Forelimb muscle (tissue), 1 donor: ENCODE measurements at regions not wholly inside any gene's neighbourhood (a gene's known extent, or its start where the extent isn't known, plus 50 kb on each side); places are given as distances from the start of the nearest gene placed in this dataset.

ENCODE experiments used
- DNase-seq: peaks from one replicate; pipeline ENCODE4 v3.0.0-alpha.2; 2013; ENCODE audit warnings: low read depth

DNA sequence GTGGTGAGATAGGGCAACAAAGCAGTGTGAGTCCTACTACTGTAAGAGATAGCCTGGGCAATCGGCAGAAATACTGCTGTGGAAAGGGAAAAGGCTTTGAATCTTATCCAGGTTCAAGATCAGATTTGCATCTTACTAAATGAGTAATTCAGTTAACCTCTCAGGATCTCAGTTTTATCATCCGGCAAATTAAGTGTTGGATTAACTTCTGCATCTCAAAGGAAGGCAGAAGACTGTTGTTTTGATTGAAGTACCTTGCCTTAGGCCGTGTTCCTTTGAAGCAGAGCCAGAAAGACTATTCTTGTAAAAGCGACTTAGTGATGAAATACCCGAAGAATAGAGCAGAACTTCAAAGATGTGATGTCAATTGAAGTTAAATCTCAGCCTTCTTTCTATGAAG, 612.9 kb upstream of the USP24 start:
- no peak for DNase-seq

DNA sequence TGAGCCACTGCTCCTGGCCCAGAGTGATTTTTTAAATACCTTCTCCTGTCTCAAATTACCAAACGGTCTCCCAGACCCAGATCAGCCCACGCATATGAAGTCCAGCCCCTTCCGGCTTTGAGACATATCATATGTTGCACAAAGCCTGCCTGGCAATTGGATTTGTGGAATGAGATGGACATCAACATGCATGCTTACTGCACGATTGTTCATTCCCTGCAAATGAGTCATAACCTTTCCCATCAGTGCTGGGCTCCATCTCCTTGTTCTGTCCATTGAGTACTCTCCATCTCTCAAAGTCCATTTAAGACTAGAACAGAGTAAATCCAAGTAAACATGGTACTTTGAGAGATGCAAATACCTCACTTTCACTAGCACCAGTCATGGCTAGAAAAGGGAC, 612.2 kb upstream of the USP24 start:
- DNase-seq, result no peak

DNA sequence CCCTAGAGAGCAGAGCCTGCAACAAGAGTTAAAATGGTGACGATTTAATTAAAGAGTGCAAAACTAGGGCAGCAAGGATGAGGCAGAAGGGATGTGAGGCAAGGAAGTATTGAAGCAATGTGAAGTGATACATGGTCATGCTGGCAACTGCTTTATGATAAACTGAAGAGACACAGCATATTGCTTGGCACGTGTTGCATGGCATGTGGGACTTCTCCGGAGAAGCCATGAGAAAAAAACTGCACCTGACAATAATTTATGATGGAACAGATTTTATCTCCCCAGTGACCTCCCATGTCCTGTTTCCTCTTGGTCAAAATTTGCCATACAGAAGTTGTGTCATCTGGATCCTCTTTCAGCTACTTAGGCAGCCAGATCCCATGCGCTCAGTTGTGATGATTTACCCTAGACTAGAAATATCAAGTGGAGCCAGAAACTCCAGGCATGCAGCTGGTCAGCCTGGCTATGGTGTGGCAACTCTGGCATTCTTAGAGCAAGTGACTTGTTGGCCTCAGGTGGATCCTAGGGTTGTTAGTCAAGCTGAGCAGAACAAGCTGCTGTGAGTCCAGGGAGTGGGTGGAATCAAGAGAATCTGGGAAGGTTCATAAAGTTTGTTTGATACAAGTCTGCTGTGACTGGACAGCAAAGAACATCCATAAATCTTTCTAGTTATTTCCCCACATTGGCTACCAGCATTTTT, 611.4 kb upstream of the USP24 start:
- DNase-seq, result no peak

DNA sequence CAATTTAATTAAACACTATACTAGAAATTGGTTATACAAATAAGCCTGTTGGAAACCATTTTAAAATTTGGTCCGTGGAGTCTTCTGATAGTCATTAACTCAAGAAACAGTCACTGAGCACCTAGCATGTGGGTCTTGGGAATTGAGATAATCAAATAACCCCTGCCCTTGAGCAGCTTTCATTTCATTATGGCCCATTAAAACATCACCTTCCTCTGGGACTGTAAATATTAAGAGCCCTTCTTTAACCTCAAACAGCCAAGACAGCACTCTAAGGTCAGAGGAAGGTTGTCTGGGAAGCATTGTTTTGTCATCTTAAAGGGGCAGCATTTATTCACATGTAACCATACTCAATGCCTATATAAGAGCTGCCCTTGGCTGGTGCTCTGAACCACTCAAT, 610.3 kb upstream of the USP24 start:
- DNase-seq, result no peak

- no peak for DNase-seq
Measured at GRCh38 chr1:55824251-55824640, 609.1 kb upstream of the USP24 start.

DNA sequence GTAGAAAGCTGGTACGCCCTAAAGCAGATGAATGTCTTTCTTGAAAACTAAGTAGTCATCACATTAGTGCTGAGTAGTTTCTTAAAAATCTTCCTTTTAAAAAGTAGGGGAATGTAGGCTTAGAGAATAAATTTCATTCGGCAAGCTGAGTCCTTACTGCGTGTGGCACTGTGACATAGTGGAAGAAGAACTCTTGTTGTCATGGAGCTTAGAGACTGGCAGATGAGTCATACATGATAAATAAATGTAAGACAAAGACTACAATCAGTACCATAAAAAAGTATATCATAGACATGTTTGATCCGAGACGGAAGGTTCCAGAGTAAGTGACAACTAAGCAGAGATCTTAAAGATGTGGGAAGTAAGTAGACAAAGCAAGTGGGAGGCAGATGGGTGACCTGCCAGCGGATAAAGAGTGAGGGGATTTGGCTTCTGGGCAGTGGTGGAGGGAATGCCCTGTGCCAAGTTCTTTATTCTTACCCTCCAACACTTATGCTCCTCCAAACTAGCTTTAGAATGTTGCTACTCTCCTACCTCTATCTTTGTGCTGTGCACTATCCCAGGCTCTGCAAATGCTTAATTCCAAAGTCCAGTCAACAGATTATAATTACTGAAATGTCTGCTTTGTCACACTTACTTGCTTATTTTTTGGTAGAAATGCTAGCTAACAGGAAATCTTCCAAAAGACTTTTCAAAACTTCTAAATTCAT, 608.5 kb upstream of the USP24 start:
- DNase-seq, result no peak

DNA sequence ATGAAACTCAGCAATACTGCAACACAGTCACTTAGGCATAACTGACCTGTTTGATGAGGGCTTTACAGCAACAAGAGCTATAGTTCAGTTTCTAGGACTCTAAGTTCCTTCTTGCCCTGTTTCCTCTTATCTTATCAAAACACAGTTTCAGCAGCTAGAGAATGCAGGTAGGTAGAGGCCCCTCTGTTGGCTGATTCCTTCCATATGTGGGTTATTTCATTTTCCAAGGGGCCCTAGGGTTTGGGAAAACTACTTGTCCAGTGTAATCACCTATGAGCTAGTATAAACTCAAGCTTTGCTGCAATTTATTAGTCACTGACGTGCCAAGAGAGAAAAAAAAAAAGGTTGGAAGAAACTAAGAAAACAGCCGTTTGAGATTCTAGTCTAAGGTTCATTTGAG, 607.7 kb upstream of the USP24 start:
- DNase-seq, result no peak

- DNase-seq, result no peak
Measured at GRCh38 chr1:55821234-55821633, 606.1 kb upstream of the USP24 start.

DNA sequence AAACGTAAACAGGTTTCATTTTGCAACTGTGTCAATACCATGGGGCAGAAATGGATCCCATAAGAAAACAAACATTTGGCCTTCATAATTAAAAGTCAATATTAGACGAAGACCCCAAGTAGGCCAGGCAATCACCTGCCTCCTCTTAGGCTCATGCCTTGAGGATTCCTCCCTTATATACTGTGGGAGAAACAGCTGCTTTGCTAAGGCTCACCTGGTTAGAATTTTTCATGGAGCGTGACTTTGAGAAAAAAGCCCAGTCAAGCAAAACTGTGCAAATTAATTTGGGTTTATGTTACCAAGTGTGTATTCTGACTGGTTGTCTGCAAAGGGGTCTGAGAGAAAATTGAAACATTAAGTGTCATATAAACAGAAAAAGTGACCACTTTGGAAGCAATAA, 605.3 kb upstream of the USP24 start:
- no peak for DNase-seq

GRCh38 chr1:55819011-55819410, 603.8 kb upstream of the USP24 start:
- no peak for DNase-seq

GRCh38 chr1:55816456-55817426, 601.6 kb upstream of the USP24 start:
- DNase-seq, result no peak

DNA sequence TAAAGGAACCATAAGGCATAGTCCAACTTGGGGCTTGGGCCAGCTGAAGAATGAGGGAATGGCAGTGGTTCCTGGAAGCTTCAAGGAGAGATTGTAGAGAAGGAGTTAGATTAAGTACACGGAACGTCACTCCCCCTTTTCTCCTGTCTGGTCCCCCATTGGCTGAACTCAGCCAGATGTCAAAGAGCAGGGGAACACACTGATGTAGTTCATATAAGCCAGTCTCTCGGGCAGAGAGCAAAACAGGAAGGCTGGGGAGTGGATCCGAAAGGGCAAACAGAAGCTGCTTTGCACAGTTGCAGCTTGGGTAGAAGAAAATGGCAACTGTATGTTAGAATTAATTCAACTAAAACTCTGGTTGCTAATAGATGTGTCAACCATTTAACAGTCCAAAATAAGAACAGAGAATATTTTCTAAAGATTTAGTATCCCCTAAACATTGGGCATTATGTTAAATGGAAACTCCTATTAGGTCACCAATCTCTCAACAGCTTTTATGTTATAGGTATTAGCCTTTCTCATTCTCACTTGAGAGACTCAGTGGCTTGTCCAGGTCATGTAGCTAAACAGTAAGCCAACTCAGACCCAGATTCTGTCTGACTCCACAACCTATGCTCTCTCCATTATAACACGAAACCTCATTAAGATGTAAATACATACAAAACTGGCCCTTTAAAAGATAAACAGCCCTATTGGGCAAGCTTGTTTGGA, 600.7 kb upstream of the USP24 start:
- DNase-seq, result no peak

DNA sequence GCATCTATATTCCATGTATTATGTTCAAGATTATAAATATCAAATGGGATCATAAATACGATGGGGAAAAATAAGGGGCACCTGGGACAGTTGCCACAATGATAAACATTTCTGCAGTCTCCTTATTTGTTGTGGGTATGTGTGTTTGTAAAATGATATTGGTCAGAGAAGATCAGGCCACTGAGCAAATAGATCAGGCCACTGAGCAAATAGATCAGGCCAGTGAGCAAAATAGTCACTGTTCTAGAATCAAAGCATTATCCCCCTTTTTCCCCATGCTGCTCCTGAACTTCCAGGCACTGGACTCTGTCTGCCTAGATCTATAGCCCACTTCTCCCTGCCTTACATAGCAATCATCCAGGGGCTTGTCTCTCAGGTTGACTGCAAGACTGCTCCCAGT, 599.8 kb upstream of the USP24 start:
- DNase-seq, result no peak

- peak; percentile 35 for DNase-seq
Measured at GRCh38 chr1:55813618-55814017, 598.5 kb upstream of the USP24 start.

DNA sequence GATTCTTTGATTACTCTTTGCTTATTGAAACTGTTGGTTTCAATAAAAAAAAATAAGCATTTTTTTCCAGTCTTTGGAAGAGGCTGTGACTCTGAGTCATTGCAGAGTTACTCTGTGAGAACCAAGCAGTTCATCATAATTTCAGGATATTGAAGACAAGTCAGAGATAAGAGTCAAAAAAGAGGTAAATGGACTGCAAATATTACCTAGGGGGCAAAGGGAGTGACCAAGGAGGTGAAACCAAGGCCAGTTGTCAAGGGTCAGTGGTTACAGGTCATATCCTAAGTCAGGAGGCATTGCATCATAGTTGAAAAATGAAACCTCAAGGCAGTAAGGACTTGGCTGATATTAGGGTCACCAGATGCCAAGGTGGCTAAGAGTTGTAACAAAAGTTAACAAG, 597.1 kb upstream of the USP24 start:
- no peak for DNase-seq

GRCh38 chr1:55808263-55808662, 593.1 kb upstream of the USP24 start:
- no peak for DNase-seq

GRCh38 chr1:55803429-55803828, 588.3 kb upstream of the USP24 start:
- DNase-seq, result no peak

DNA sequence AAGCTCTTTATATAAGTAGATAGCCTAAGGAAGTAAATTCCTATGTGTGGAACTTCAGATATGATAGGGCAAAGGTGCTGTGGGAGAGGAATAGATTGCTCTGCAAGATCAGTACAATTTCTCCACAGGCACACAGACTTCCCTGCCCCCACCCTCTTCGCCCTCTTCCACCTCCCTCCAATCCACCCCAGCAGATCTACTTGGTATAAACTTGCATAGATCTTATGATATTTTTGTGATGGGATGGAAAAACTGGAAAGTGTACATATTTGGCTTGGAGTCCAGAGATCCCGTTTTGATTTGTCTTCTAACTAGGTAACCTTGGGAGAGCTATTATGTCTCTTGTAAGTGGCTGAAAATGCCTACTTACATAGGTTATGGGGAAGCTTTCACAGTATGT, 586.3 kb upstream of the USP24 start:
- no peak for DNase-seq

- DNase-seq, result no peak
Measured at GRCh38 chr1:55800503-55800902, 585.3 kb upstream of the USP24 start.

DNA sequence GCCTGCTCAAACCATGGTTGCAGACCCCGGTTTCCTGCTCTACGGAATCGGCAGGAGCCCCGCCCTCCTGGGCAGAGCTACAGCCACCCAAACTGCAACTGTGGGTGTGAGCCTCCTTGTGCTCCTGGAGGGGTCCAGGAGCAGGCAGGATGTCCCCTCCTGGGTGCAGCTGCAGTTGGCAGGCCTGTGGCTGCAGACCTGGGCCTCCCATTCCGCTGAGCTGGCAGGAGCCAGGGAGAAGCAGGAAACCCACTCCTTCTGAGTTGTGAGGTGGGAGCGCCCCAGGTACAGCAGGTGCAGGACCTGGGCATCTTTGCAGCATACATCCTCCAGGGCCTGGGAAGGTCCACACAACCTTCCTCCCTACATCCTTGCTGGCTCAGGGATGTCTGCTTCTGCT, 578.7 kb upstream of the USP24 start:
- DNase-seq, result no peak

GRCh38 chr1:55792870-55793269, 577.7 kb upstream of the USP24 start:
- no peak for DNase-seq

- DNase-seq, result no peak
Measured at GRCh38 chr1:55789466-55789865, 574.3 kb upstream of the USP24 start.
